Glomerular visceral epithelial cell (primary cell): ENCODE measurements at regions not wholly inside any gene's neighbourhood (a gene's known extent, or its start where the extent isn't known, plus 50 kb on each side); places are given as distances from the start of the nearest gene placed in this dataset.
"Not testable (repeated sequence)": the region's sequence is repeated elsewhere in the genome, so short reads cannot be mapped to it uniquely, and the experiment has no call there.

Source experiments
- DNase-seq: peaks from one replicate; pipeline ENCODE4 v3.0.0-alpha.2; 2016; ENCODE audit errors: extremely low spot score

DNA sequence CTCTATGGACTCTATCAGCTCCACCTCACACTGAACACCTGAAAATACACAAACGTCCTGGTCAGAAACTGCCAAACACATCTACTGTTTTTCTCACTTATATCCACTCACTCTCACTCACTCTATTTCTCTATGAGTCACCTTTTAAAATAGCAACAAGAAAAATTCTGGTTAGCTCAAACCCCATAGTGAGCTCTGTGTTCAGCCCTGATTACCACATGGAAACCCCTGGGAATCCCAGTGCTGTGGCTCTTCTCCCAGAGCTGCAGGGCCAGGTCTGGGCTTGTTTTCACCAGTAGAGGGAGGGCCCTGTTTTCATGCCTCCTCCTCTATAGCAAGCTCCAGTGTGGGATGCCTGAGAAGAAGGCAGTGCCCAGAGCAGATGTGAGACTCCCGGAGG lies 1126.1 kb downstream of the TMEM121 start:
- DNase-seq = no peak

DNA sequence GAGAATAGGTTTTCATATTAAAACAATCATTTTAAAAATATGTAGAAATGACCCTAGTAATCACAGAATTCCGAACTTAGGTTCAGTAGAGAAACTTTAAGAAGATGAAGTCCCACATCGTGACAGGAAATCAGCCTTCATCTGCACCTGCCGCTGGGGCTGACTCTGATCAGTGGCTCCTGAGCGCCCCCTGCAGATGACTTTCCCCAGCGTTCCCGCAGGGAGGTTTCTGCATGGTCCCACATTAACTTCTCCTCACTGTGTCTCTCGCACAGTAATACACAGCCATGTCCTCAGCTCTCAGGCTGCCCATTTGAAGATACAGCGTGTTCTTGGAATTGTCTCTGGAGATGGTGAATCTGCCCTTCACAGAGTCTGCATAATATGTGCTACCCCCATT lies 1131.1 kb downstream of the TMEM121 start:
- DNase-seq = no peak

DNA sequence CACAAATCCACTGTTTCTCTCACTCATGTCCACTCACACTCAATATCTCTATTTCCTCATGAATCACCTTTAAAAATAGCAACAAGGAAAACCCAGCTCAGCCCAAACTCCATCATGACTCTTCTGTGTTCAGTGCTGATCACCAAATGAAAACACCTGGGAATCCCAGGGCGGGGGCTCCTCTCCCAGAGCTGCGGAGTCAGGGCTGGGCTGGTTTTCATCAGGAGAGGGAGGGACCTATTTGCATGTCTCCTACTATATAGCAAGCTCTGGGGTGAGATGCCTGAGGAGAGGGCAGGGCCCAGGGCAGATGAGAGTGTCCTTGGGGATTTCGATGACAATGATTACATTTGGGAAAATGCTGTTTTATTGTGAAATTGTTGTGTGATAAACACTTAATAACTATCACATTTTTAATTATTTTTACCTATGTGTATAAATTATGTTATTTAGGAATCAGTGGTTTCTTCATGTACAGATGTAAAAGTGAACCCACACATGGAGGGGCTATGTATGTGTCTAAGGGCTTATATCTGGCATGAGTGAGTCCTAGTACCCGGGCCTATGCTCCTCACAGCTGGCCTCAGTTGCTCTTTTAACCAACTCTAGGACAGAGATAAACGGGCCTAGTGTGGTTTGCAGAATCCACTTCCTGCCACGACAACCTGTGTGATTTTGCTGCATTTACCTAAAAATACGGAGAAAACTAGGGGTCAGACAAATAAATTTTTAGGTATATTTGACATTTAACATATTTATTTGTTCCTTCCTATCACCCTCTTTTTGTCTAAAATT lies 1131.9 kb downstream of the TMEM121 start:
- not testable (repeated sequence) for DNase-seq

DNA sequence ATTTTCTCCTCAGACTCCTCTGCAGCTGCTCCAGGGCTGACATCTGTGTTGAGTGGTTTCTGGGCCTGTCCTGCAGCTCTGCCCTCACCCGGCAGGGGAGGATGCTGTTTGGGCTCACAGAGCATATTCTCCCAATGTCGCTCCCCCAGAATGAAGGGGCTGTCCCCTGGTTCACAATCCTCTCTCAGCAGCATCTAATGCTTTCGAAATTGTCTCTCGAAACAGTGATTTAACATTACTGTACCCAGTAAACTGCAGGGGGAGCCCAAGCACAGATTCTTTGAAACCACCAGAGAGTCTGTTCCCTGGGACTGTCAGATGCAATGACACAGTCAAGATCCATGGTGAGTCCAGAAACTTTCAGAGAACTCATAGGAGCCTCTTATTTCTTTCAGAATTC lies 1135.2 kb downstream of the TMEM121 start:
- DNase-seq = not testable (repeated sequence)

DNA sequence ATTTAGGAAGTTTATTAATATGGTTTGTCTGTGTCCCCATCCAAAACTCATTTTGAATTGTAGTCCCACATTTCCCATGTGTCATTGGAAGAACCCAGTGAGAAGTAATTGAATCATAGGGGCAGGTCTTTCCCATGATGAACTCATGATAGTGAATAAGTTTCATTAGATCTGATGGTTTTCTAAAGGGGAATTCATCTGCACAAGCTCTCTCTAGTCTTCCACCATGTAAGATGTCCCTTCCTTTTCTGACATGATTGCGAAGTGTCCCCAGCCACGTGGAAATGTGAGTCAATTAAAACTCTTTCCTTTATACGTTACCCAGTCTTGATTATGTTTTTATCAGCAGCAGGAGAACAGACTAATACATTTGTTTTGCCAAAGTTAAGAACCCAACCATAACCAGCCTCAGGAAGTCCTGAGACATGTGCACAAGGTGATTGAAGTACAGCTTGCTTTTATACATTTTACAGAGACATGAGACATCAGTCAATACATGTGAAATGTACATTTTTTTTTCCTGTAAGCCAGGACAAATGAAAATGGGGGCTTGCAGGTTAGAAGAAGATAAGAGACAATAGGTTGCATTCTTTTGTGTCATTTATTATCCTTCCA lies 1136.7 kb downstream of the TMEM121 start:
- DNase-seq = no peak

DNA sequence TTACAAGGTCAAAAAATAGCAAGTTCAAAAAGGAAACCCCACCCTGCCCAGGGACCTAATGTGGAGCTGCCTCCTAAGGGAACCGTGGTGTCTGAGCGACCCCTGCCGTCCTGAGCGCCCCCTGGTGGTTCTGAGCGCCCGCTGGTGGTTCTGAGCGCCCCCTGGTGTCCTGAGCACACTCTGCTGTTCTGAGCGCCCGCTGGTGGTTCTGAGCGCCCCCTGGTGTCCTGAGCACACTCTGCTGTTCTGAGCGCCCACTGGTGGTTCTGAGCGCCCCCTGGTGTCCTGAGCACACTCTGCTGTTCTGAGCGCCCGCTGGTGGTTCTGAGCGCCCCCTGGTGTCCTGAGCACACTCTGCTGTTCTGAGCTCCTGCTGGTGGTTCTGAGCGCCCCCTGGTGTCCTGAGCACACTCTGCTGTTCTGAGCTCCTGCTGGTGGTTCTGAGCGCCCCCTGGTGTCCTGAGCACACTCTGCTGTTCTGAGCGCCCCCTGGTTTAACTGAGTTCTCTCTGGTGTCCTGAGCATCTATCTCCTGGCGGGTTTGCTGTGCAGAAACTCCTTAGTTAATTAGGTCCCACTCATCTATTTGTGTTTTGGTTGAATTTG lies 1137.5 kb downstream of the TMEM121 start:
- DNase-seq = not testable (repeated sequence)

DNA sequence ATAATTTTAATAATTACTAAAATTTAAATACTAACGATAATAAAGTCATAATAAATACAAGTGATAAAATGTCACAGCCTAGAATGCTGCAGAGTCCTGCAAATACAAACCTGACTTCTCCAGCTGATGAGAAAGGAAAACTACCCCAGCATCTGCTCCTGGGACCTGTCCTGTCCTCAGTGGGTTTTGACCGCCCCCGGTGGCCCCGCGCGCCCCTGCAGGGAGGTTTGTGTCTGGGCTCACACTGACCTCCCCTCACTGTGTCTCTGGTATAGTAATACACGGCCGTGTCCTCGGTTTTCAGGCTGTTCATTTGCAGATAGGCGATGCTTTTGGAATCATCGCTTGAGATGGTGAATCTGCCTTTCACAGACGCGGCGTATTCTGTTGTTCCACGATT lies 1139.4 kb downstream of the TMEM121 start:
- DNase-seq = no peak

DNA sequence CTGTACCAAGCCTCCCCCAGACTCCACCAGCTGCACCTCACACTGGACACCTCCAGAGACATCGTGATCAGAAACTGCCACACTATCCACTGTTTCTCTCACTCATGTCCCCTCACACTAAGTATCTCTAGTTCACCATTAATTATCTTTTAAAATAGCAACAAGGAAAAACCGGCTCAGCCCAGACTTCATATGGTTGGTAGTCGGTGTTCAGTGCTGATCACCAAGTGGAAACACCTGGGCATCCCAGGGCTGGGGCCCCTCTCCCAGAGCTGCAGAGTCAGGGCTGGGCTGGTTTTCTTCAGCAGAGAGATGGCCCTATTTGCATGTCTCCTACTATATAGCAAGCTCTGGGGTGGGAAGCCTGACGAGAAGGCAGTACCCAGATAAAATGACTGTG lies 1140.0 kb downstream of the TMEM121 start:
- DNase-seq = no peak

DNA sequence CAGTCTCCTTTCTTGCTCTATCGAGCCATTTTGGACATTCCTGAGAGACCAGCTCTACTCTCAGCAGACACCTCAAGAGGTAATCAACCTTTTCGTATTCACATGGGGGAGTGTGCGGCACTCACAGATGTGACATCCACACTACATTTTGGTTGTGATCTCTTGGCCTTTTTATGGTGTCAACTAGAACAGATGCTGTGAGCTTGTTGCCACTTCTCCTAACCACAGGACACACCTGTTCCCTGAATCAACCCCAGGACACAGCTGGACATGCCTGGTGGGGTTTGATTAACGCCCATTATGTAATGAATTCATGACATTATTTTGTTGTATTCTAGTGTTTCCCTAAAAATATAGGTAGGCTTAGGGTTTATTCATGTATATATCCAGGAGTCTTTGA lies 1143.6 kb downstream of the TMEM121 start:
- no peak for DNase-seq

DNA sequence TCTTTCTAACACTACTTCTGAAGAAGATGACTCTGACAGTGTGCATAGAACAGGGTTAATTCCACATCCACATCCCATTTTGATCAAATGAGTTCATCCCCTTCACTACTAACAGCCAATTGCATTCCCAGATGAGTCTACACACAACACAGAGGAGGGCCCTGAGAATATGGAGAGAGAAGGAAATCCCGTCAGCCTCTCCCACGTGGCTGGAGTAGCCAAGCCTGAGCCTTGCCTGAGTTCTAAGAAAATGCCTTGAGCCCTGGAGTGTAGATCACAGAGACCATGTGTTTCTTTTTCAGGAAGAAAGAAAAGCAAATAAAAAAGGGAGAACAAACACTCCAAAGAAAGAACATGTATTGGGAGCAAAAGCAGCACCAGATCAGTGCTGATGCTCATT lies 1147.7 kb downstream of the TMEM121 start:
- DNase-seq = not testable (repeated sequence)

DNA sequence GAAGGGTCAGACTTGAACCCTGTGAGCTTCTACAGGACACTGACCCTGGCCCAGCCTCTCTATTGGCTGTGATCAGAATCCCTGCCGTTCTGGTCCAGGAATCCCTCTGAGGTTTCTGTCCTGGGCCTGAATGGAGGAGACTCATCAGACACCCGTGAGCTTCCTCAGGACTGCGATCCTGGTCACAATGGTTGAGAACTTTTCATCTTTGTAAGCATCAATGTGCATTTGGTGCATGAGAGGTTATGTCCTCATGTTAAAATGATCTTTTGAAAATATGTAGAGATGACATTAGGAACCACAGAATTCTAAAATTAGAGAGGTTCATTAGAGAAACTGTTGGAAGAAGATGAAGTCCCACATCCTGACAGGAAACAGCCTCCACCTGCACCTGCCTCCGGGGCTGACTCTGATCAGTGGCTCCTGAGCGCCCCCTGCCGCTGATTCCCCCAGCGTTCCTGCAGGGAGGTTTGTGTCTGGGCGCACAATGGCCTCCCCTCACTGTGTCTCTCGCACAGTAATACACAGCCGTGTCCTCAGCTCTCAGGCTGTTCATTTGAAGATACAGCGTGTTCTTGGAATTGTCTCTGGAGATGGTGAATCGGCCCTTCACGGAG lies 1148.2 kb downstream of the TMEM121 start:
- not testable (repeated sequence) for DNase-seq

DNA sequence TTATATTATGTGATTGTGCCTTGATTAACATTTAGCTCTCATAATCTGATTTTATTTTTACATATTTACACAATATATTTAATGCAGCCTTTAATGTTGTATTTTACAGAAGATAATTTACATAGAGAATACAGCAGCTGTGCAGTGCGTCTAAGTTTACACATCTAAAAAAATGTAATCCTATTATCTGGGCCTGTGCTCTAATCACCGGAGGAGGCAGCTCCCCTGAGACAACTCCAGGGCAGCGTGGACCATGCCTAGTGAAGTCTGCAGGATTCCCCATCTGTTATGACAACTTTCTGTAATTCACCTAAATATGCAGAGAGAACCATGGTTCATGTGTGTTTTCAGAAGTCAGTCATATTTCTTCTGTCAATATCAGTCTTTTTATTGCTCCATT lies 1149.3 kb downstream of the TMEM121 start:
- not testable (repeated sequence) for DNase-seq

DNA sequence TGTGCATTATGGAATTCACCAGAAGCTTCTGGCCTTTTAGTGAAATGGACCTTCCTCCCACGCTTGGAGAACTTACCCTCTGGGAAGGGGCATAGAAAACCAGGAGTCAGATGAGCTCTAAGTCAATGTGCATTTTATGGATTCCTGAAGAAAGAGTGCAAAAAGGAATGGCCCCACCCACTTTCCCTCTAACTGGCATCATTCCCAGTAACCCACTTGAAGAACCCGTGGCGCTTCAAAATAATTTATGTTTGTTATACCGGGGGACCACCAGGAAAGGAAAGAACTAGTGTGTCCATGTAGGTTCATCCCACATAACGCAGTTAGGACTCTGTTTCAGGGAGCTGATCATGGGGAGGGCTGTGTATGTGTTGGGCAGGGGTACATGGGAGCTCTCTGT lies 1153.4 kb downstream of the TMEM121 start:
- no peak for DNase-seq

DNA sequence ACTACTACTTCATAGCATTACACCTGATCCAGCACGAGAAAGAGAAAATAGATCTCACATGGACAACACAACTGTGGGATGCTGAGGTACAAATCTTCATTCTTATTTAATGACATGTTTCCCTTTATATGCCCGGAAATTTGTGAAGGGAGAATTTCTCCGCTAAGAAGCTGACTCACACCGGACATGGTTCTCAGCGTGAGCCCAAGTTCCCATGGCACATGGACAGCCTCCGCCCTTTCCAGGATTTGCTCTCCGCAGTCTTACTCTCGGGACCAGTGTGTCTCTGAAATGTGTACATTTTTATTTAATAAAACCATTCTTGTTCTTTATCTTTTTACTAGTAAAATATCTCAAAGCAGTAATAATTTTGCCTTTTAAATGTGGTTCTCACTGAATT lies 1154.8 kb downstream of the TMEM121 start:
- DNase-seq = no peak

DNA sequence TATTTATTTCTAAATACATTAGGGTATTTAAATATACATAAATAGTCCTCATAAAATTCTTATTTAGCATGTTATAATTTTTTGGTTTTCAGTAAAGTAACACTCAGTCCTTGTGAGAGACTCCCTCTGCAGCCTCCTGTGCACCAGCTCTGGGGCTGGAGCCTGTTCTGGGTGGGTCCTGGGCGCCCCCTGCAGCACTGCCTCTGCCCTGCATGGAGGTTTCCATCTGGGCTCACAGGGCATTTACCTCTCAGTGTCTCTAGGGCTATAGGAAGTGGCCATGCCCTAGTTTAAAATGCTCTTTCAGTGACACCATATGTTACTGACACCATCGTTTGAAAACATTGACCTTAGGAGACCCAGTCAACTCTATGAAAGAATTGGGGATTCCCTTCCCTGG lies 1155.2 kb downstream of the TMEM121 start:
- DNase-seq = no peak

DNA sequence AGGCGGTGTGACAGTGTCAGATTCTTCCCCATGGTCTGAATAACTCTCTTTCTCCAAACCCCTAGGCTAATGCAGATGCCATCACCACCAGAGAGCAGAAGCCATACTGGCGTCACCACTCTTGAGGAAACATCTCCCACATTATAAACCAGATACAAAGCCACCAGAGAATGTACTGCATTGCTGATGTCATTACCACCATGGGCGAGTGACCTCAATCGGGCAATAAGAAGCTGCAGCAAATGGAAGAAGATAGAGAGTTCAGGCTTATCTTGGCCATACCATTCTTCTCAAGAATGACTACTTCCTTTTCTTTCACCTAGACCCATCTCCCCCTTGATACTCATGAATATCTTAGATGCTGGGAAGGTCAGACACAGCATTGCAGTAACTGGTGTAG lies 1157.2 kb downstream of the TMEM121 start:
- DNase-seq = no peak

DNA sequence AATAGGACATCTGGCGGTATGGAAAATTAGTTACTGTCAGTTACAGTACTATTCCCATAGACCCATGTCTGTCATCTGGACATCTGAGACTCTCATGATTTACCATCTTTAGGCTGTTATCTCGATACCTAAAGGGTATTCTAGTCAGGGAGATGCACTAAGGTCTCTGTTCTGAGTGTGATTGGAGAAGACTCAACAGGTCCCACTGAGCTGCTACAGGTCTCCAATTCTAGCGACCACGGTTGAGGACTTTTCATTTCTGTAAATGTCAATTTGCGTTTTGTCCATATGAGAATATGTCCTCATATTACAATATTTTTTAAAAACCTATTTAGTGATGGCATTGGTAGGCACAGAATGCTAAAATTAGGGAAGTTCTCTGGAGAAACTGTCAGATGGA lies 1160.2 kb downstream of the TMEM121 start:
- DNase-seq = no peak

DNA sequence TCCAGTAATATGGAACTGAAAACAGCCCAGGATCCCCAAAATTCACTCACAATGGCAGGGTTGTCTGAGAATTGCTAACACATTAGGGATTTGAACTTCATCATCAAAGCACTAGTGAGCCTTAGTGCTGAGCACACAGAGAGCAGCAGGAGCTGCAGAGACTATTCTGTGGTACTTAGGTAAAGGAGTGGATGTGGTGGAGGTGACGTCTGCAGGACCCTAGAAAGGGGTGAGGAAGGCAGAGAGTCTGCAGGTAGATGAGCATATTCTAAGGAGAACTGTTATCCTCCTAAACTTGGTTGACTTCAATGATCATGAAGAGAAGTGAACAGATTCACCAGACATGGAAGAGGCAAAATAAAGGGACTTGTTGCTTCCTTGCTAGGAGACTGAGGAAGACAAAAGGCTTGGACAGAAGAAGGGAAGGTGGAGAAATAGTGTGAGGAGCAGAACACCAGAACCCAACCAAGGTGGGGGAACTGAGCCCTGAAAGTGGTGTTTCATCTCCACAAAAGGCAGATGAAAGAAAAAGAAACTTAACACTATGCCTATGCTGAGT lies 1164.0 kb downstream of the TMEM121 start:
- no peak for DNase-seq

DNA sequence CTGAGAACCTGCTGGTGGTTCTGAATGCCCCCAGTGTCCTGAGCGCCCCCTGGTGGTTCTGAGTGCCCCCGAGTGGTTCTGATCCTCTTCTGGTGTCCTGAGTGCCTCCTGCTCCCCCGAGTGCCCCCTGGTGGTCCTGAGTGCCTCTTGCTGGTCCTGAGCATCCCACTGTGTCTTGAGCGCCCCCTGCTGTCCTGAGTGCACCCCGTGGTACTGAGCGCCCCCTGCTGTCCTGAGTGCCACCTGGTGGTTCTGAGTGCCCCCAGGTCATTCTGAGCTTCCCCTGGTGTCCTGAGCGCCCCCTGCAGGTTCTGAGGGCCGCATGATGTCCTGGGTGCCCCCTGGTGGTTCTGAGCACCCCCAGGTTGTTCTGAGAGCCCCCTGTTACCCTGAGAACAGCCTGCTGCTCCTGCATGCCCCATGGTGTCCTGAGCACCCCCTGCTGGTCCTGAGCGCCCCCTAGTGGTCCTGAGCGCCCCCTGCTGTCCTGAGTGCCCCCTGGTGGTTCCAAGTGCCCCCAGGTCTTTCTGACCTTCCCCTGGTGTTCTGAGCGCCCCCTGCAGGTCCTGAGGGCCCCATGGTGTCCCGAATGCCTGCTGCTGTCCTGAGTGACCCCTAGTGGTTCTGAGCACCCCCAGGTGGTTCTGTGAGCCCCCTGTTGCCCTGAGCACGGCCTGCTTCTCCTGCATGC lies 1165.4 kb downstream of the TMEM121 start:
- no peak for DNase-seq

DNA sequence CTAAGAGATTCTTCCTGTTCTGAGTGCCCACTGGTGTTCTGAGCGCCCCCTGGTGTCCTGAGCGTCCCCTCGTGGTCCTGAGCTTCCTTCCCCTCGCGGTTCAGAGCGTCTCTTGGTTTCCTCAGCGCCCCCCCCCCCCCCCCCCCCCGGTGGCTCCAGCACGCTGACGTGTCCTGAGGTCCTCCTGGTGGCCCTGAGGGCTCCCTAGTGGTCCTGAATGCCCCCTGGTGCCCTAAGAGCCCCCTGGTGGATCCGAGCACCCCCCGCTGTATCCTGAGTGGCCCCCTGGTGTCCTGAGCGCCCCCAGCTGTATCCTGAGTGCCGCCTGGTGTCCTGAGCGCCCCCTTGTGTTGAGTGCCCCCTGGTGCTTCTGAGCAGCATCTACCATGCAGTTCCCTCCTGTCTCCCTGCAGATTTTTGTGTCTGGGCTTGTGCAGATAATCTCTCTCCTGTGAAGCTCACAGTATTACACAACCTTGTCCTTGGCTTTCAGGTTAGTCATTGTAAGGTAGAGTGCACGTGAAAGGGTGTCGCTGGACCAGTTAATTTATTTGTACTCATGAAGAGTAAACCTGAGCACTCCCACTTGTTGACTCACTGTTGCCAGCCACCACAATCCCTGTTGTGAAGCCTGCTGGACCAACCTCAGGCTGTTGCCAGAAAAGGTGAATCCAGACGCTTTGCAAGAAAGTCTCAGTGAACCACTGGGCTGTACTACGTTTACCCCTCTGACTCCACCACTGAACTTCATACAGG lies 1168.4 kb downstream of the TMEM121 start:
- DNase-seq = no peak
